HG03378 (cell line): ENCODE measurements at regions not wholly inside any gene's neighbourhood (a gene's known extent, or its start where the extent isn't known, plus 50 kb on each side); places are given as distances from the start of the nearest gene placed in this dataset.

ENCODE experiments used
- ATAC-seq: cut with Tn5 transposase; IDR thresholded peaks from one replicate; pipeline ENCODE4 v1.9.1; 2021; ENCODE audit warnings: mild to moderate bottlenecking, moderate library complexity; ENCODE audit not compliant: unreplicated experiment

DNA sequence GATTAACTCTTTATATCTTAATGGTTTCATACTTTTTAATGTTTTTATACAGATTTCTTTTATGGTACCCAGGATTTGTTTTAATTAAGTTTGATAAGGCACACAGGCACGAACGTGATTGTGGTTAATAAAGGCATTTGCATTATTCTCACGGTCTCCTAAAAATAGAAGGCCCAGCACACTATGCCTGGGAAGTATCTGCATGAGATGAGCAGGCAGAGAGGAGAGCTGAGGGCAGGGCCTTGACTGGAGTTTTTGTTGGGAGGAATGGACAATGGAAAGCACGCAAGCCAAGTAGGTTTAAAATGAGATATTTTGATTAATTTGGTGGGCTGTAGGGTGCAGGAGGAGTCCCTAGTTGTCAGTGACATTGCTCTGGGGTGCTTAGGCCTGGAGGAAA is 1714.3 kb upstream of the PCDH7 start:
- no peak for ATAC-seq

- ATAC-seq = no peak
Measured at GRCh38 chr4:29009908-29010307, 1710.3 kb upstream of the PCDH7 start.

DNA sequence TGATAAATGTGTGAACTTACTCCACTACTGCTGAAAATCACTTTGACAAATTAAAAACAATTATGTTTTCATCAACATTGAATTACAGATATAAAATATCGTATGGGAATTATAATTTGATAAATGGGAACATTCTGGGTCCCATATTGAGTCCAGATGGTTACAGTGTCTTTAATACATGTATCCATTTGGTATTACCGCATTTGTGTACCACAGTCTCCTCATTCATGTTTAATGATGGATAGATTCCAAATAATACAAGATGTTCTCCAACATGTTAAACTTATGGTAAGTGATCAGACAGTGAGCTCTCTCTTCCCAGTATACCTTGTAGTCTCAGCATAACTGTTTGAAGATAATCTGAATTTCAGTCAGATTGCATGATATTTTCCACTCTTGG is 1706.8 kb upstream of the PCDH7 start:
- no peak for ATAC-seq

- no peak for ATAC-seq
Measured at GRCh38 chr4:29014555-29014954, 1705.6 kb upstream of the PCDH7 start.

DNA sequence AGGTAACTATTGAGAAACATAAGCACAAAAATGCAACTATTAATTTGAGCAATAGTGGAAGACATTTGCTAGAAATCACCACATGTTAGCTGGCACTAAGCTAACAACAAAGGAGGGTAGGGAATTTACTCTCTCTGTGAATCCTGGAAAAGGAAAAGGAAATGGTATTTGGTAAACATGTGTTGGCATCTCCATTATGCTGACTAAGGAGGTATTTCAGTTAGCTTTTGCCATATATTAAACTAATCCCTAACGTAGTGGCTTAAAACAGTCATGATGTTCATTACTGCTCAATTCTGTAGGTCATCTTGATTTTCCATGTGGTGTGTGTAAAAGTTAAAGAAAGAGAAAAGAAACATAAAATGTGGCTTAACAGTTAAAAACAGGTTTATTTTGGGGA is 1686.5 kb upstream of the PCDH7 start:
- no peak for ATAC-seq

DNA sequence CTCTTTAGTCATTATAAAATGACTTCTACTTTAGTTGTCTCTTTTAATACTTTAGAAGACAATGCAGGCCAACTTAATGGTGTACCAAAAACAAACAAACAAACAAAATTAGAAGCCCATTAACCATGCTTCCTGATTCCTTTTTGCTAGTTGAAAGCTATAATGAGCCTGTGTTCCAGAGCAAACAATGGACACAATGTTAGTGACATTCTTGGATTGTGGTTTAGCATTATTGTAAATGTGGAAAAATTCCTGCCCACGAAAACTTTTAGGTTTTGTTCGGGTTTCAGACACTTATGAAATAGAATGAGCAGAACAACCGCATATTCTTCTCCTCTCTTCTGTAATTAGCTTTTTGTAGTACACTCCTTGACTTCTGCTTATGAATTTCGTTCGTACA is 1682.7 kb upstream of the PCDH7 start:
- no peak for ATAC-seq

GRCh38 chr4:29043411-29043810 is 1676.8 kb upstream of the PCDH7 start:
- ATAC-seq = no peak

- ATAC-seq = no peak
Measured at GRCh38 chr4:29046186-29046585, 1674.0 kb upstream of the PCDH7 start.

GRCh38 chr4:29046781-29047180 is 1673.4 kb upstream of the PCDH7 start:
- no peak for ATAC-seq

DNA sequence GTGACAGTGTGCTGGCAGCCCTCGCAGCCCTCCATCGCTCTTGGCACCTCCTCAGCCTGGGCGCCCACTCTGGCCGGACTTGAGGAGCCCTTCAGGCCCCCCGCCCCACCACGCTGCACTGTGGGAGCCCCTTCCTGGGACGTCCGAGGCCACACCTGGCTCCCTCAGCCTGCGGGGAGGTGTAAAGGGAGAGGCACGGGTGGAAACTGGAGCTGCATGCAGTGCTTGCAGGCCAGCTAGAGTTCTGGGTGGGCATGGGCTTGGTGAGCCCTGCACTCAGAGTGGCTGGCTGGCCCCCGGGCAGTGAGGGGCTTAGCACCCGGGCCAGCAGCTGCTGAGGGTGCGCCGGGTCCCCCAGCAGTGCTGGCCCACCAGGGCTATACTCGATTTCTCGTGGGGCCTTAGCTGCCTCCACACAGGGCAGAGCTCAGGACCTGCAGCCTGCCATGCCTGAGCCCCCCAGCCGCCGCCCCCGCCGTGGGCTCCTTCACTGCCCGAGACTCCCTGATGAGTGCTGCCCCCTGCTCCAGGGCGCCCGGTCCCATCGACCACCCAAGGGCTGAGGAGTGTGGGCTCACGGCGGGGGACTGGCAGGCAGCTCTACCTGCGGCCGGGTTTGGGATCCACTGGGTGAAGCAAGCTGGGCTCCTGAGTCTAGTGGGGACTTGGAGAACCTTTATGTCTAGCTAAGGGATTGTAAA is 1672.7 kb upstream of the PCDH7 start:
- ATAC-seq = no peak

- no peak for ATAC-seq
Measured at GRCh38 chr4:29051381-29051965, 1668.7 kb upstream of the PCDH7 start.

DNA sequence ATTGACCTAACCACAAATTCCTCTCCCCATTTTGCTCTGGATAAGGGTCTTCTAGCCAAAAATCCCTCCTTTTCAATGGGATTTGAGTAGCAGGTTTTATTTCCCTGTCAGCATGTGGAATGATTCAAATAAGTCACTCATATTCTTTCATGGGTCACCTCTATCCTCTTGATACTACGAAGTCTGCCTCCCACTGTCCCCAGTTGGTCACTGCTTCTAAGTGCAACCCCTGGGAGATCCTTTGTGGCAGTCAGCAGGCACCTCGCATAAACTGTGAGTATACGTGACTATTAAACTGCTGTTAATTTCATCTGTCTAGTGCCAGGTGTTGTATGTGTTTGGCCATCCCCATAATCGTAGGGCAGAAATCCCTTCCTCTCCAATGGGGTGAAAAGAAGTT is 1667.9 kb upstream of the PCDH7 start:
- no peak for ATAC-seq

GRCh38 chr4:29058531-29058930 is 1661.6 kb upstream of the PCDH7 start:
- no peak for ATAC-seq

DNA sequence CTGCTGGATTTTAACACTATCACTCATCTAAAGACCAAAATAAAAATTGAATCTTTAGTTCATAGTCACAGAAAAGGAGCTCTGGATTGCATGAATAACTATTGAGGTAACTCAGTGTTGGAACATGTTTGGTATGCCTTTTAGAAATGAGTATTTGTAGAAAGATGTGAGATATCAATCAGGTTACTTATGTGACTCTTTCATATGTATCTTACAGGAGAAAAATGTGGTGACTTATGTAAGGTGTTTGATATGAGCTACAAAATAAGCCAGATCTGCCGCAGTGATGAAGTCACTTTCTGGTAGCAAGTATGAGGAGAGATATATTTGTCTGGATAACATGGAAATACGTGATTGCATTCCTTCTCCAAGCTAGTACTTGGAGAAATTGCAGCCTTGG is 1653.3 kb upstream of the PCDH7 start:
- no peak for ATAC-seq

DNA sequence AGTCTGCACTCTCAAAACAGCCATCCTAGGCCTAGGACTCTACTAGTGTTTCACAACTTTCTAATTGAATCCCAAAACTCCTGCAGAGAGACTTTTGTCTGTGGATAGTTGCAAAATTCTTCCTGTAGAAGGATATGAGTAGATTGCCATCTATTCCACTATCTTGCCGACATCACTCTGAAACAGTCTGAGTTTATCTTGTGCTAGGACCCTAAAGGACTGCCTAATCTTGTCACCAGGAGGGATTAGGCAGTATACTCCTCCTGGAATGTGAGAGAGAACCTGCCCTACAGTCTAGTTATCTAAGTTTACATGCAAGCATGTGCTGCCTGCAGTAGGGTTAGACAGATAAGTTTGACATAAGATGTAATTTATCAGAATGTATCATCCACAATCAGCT is 1646.6 kb upstream of the PCDH7 start:
- no peak for ATAC-seq

DNA sequence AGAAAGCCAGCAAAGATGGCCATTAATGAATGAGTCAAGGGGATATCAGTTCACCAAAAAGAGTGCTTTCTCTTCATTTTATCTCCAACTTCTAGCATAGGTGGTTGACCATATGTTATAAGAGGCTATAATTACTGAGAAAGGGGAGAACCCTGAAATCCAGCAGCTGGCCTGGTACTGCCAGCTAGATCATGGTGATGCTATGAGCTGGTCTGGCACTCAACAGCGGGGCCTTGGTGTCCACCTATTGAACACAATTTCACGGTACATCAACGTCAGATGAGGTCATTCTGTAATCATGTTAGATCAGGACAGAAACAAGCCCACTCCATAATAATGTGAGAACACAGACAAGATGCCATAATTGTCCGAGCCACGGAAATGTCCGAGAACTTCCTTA is 1644.8 kb upstream of the PCDH7 start:
- no peak for ATAC-seq

- ATAC-seq = no peak
Measured at GRCh38 chr4:29079260-29079659, 1640.9 kb upstream of the PCDH7 start.

GRCh38 chr4:29081234-29081955 is 1638.8 kb upstream of the PCDH7 start:
- ATAC-seq = no peak

DNA sequence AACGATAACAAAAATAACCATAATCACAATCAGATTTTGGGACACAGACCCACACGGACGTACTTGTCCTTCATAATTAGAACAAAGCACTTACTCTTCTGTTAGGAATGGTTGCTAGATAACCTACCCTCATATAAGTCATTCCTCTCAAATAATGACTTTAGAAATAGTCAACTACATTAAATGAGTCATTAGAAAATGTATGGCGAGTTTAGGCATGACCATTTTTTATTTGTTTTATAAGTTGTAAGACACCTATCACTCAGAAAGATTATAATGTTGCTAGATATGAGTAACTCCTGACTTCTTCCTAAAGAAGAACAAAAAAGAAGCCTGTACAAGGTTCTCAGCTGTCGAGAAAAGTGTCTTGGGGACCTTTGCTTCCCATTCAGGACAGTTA is 1637.5 kb upstream of the PCDH7 start:
- no peak for ATAC-seq

GRCh38 chr4:29085748-29086147 is 1634.4 kb upstream of the PCDH7 start:
- ATAC-seq = no peak

- no peak for ATAC-seq
Measured at GRCh38 chr4:29104694-29105093, 1615.5 kb upstream of the PCDH7 start.

DNA sequence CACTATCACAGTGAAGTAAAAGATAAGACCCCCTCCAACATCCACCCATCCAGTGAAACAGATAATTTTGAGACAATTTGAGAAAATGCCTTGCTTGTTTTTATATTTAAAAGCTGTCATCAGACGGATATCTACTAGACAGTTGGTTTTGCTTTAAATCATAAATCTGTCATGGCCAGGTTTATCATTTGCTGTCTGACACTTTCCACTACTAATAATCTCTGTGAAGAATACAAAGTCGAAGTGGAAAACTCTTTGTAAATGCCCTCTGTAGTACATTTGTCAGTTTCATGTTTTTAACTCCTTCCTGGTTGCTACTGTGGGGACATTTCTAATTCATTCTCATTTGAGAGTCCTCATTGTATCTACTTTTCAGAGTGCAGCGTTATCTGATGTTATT is 1606.2 kb upstream of the PCDH7 start:
- ATAC-seq = no peak
